Cerebellar cortex (tissue), 1 donor: ENCODE measurements at regions not wholly inside any gene's neighbourhood (a gene's known extent, or its start where the extent isn't known, plus 50 kb on each side); places are given as distances from the start of the nearest gene placed in this dataset.
"Not testable (repeated sequence)": the region's sequence is repeated elsewhere in the genome, so short reads cannot be mapped to it uniquely, and the experiment has no call there.

Experiments used
- DNase-seq: peaks from one replicate; pipeline ENCODE4 v3.0.0-alpha.2; 2015; ENCODE audit warnings: low spot score

DNA sequence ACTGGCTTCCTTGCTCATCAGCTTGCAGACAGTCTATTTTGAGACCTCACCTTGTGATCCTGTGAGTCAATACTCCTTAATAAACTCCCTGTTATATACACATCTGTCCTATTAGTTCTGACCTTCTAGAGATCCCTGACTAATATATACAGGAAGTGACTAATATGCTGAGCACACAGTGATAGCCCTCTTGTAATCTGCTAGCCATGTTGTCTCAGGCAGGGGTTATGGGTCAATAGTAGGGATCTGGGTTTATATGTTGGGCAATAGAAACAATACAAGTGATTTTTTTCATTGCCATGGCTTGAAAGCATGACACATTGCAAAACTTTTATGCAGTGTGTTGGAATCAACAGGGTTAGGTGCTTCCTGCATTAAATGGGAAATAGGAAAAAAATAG, 562.2 kb downstream of the GALC start:
- DNase-seq = no peak

- DNase-seq = no peak
Measured at GRCh38 chr14:87430214-87430613, 562.8 kb downstream of the GALC start.

GRCh38 chr14:87419925-87420324, 573.1 kb downstream of the GALC start:
- DNase-seq = no peak

DNA sequence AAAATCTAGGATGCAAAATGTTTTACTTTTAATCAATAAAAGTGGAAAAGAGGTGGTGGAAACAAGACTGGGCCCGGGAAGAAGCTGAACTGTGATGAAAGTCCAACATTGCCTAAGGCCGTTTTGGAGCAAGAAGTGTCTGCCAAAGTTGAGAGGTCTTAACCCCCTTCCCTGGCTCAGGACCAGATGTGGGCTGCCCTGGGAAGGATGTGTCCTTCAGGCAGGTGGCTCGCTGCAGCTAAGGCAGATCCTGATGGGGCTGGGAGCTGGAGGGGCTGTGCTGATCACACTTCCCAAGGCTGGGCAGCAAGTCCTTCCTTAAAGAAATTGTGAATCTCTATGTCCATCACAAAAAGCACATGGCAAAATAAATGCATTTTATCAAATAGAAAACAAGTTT, 581.6 kb downstream of the GALC start:
- DNase-seq = no peak

DNA sequence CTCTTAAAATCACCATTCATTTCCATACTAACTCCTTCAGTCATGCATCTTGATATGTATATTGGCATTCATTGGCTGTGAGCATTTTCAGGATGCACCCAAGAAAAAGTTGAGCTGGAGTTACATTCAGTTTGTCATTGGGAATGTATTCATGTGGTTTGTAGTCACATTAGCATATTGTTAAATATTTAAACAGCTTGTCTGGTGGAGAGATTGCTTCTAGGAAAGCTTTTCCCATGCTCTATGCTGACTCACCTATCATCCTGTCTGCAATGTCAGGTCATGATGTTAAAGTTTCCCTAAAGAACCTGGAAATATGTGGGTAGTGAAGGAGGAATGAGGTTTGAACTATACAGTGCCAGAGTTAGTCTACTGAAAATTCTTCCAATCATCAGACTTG, 583.6 kb downstream of the GALC start:
- no peak for DNase-seq

DNA sequence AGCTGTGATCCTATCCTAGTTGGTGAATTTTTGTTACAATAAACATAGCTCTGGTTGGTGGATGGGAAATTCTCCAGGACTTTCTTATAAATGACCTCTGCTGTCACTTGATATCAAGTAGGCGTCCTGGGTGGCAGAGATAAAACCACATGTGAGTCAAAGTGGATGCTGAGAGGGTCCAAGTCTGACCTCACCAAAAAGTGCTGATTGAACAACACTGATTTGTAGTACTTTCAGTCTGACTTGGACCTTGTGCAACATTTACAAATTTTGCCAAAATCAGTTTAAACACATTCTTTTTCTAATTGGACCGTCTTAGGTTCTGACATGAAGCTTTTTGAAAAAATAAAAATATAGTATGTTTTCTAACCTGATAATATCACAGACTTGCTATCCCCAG, 585.6 kb downstream of the GALC start:
- DNase-seq = no peak

GRCh38 chr14:87405563-87405962, 587.4 kb downstream of the GALC start:
- no peak for DNase-seq

GRCh38 chr14:87397499-87397898, 595.5 kb downstream of the GALC start:
- no peak for DNase-seq

GRCh38 chr14:87391066-87391465, 601.9 kb downstream of the GALC start:
- DNase-seq = no peak

- no peak for DNase-seq
Measured at GRCh38 chr14:87388946-87389345, 604.0 kb downstream of the GALC start.

DNA sequence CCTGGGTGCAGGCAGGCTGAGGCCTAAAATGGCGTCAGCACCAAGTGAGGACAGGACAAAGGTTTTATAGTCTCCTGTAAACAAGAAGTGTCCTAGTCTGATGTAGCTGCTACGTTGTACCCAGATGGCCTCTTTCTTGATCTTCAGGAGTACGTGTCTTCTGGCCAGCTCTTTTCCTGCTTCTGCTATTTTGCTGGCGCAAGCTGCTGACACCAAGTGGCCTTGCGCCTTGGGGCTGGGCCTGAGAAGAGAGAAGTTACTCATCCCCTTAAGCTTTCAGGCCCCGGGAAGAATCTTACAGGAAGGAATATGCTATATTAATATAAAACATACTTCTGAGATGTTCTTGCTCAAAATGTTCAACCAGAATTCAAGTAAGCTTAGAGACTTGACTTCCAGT, 605.2 kb downstream of the GALC start:
- no peak for DNase-seq

- DNase-seq = no peak
Measured at GRCh38 chr14:87386524-87386923, 606.5 kb downstream of the GALC start.

- no peak for DNase-seq
Measured at GRCh38 chr14:87380054-87380453, 612.9 kb downstream of the GALC start.

DNA sequence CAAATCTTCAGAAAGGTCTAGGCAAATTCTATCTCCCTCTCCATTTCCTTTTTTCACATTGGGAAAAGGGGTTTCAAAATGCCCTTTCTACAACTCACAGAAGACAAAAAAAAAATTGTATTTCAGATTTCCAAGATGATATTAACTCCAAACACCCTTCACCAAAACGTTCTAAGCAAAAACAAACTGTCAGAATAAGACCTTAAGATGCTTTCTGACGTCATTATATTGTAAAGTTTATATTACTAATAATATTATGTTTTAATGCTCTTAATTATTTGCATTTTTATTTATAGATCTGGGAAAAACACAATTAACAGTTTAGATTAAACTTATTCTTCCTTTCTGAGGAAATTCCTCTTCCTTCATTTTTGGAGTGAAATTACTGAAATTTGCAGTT, 624.2 kb downstream of the GALC start:
- DNase-seq = no peak

DNA sequence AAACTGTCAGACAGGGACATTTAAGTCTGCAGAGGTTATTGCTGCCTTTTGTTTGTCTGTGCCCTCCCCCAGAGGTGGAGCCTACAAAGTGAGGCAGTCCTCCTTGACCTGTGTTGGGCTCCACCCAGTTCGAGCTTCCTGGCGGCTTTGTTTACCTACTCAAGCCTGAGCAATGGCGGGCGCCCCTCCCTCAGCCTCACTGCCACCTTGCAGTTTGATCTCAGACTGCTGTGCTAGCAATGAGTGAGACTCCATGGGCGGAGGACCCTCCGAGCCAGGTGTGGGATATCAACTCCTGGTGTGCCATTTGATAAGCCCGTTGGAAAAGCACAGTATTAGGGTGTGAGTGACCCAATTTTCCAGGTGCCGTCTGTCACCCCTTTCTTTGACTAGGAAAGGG, 632.7 kb downstream of the GALC start:
- DNase-seq = not testable (repeated sequence)

DNA sequence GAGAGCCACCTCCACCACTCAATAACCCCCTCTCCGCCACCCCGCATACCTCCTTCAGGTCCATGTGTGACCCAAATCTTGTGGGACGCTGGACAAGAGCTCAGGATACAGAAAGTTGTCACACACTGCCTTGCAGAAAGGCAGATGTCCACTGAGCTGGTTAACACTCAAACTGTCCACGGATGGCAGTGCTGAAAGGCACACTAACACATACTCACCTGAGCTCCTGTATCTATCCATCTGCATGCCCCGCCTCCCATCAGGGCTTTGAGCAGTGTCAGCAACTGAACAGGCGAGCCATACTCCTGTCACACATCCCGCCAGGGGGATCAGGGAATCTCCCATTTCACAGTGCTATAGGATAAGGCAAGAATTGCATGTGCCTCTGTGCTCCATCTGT, 642.0 kb downstream of the GALC start:
- no peak for DNase-seq

GRCh38 chr14:87349921-87350320, 643.1 kb downstream of the GALC start:
- no peak for DNase-seq

DNA sequence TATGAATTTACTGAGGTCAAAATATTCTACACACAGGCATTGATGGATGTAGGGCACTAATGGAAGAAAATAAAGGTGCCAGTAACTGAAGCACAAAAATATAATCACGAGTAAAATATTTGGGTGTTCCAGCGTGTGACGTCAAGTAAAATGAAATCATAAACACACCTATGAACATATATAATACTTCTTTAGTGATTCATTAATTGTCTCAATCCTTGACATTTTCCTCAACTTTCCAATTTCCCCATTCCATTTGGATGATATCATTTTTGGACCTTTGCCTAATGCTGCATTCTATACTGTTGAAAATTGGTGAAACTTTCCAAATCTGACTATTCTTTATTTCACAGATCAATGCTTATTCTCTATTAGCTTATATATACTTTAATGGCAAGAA, 649.3 kb downstream of the GALC start:
- DNase-seq = no peak

- no peak for DNase-seq
Measured at GRCh38 chr14:87334997-87335685, 657.8 kb downstream of the GALC start.

DNA sequence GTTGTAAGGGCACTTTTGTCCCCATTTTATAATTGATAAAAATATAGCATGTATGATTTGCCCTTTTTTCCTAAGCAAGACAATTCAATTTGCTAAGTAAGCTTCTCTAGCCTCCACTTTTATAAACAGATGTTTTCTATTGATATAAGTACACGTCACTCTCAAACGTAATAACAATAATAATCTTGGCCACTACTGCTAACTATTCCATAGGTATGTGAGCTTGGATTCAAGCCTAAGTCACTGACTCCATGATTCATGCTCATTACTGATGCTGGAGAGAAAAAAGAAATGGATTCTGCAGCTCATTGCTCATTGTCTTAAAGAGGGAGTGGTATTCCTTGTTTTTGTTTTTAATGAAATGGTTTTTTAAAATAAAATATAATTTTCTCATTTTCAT, 661.0 kb downstream of the GALC start:
- DNase-seq = no peak

GRCh38 chr14:87325741-87326140, 667.2 kb downstream of the GALC start:
- DNase-seq = no peak

GRCh38 chr14:87323191-87323590, 669.8 kb downstream of the GALC start:
- DNase-seq = no peak

DNA sequence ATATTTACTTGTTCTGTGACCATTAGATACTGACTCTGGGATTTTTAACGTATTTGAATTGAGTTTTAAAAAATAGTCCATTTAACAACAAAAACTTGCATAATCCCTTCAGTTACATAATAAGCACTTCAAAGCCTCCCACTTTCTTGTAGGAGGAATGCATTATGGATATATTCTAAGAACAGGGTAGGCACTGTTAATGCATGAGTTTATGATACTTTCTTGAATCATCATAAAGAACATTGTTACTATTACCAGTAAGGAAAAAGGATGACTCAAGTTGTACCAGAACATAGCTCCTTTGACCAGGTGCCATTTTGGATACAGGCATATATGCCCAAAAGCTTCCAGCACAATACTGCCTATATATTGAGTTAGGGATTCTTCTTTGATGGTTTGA, 671.4 kb downstream of the GALC start:
- DNase-seq = no peak

DNA sequence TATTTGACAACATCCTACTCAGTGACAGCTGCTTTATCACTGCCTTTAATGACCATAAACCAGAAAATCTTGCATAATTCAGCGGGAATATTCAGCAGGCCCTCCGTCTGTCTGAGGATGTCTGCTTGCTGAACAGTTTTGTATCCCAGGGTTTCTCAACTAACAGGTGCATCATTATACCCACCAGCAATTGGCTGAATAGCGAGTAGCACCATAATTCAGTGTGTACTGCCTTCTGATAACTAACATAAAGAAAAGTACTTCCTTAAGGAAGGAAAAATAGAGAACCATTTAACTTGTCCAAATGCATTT, 680.1 kb downstream of the GALC start:
- DNase-seq = no peak
